Transverse colon (tissue), 4 donors: ENCODE measurements at regions not wholly inside any gene's neighbourhood (a gene's known extent, or its start where the extent isn't known, plus 50 kb on each side); places are given as distances from the start of the nearest gene placed in this dataset.

Experiments
- EP300 ChIP-seq: sonication (generic); formaldehyde crosslinking; IDR thresholded peaks from one replicate; pipeline ENCODE4 v1.6.1; 2017; ENCODE audit warnings: antibody characterized with exemption, low read depth
- POLR2A ChIP-seq: fragments of 450-650 bp; IDR thresholded peaks from one replicate; pipeline ENCODE4 v1.6.1; 2016; ENCODE audit warnings: antibody characterized with exemption, mild to moderate bottlenecking, moderate library complexity
- POLR2AphosphoS5 ChIP-seq, 3 donors: sonication (generic); formaldehyde crosslinking; IDR thresholded peaks; one replicate each; pipeline ENCODE4 v1.6.1; 2016; ENCODE audit warnings: antibody characterized with exemption in 3 of 3
- TF ChIP-seq, protein P1 (sequence below), 5 experiments: fragments of 200-600 bp in 3 of 5; fragments of 450-650 bp in 2 of 5; sonication (generic) in 3 of 5; IDR thresholded peaks; 1 replicate in 2 of 5; 2 replicates in 3 of 5; pipeline ENCODE4 v1.5.1; 2016 to 2017; ENCODE audit warnings: antibody characterized with exemption in 5 of 5, inconsistent platforms in 3 of 5, mild to moderate bottlenecking in 2 of 5, moderate library complexity in 1 of 5

GRCh38 chr3:103613397-103614156 is 1178.8 kb downstream of the ZPLD1 start:
- TF ChIP-seq, protein P1, sequence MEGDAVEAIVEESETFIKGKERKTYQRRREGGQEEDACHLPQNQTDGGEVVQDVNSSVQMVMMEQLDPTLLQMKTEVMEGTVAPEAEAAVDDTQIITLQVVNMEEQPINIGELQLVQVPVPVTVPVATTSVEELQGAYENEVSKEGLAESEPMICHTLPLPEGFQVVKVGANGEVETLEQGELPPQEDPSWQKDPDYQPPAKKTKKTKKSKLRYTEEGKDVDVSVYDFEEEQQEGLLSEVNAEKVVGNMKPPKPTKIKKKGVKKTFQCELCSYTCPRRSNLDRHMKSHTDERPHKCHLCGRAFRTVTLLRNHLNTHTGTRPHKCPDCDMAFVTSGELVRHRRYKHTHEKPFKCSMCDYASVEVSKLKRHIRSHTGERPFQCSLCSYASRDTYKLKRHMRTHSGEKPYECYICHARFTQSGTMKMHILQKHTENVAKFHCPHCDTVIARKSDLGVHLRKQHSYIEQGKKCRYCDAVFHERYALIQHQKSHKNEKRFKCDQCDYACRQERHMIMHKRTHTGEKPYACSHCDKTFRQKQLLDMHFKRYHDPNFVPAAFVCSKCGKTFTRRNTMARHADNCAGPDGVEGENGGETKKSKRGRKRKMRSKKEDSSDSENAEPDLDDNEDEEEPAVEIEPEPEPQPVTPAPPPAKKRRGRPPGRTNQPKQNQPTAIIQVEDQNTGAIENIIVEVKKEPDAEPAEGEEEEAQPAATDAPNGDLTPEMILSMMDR (IDR thresholded peaks at IDR 0.05): no peak
- no peak for TF ChIP-seq POLR2AphosphoS5 (IDR thresholded peaks at IDR 0.05)
- TF ChIP-seq POLR2A: no peak
- no peak for TF ChIP-seq EP300
